GM19467 (cell line): ENCODE measurements at regions not wholly inside any gene's neighbourhood (a gene's known extent, or its start where the extent isn't known, plus 50 kb on each side); places are given as distances from the start of the nearest gene placed in this dataset.
"Not testable (repeated sequence)": the region's sequence is repeated elsewhere in the genome, so short reads cannot be mapped to it uniquely, and the experiment has no call there.

Experiments used
- ATAC-seq: cut with Tn5 transposase; IDR thresholded peaks from one replicate; pipeline ENCODE4 v1.9.1; 2021; ENCODE audit warnings: mild to moderate bottlenecking, moderate library complexity; ENCODE audit not compliant: unreplicated experiment

- ATAC-seq, result not testable (repeated sequence)
Observed at GRCh38 chr2:242097278-242097677, 227.7 kb downstream of the RTP5 start.

- no peak for ATAC-seq
Observed at GRCh38 chr2:242098034-242098433, 228.5 kb downstream of the RTP5 start.

DNA sequence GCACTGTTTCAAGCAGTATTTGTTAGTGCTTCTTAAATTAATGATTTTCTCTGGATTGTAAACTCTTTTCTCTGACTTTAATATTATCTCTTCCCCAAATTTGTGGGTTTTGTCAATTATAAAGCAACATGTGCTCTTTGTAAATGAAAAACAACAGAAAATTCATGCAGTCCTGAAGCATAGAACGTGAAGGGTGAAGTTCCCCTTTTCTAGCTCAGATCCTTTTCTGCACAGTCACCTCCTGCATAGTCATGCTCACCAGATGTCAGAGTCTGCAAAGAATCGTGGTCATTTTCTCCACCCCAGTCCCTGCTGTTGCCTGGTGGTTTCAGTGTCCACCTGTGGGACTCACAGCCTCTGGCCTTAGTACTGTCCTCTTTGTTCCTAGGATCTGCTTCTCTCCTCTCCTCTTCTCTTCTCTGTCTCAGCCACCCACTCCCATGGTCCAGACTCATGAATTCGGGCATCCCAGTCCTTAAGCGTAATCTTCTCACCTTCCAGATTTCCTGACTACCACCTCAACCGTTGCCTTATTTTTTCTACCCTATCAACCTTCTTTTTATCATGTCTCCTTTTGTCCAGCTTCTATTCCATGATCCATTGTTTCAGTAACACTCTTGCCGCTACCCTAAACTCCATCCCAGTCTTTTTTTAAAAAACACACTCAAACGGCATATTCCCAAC lies 229.1 kb downstream of the RTP5 start:
- no peak for ATAC-seq

- ATAC-seq, result not testable (repeated sequence)
Observed at GRCh38 chr2:242103093-242103492, 233.6 kb downstream of the RTP5 start.

DNA sequence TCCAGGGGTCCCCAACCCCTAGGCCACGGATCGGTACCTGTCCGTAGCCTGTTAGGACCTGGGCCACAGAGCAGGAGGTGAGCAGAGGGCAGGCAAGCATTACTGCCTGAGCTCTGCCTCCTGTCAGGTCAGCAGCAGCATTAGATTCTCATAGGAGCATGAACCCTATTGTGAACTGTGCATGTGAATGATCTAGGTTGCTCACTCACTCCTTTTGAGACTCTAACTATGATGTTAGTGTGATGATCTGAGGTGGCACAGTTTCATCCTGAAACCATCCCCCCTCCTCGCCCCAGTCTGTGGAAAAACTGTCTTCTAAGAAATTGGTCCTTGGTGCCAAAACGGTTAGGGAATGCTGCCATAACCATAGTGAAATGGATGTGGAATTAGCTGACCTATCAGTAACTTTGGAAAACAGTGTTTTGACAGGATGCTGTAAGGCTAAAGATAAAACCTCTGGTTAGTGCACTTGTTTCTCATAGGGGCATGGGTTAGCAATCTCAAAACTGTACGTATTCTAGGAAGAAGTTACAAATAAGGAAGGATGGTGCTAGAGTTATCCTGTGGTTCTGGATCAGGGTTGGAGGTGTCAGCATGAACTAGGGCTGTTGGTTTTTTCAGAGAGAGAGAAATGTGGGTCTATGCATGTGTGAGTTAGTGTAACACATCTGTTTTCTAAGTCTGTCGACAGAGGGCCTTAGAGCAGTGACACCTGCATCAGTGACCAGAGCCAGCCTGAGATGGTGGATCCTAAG lies 234.8 kb downstream of the RTP5 start:
- not testable (repeated sequence) for ATAC-seq

DNA sequence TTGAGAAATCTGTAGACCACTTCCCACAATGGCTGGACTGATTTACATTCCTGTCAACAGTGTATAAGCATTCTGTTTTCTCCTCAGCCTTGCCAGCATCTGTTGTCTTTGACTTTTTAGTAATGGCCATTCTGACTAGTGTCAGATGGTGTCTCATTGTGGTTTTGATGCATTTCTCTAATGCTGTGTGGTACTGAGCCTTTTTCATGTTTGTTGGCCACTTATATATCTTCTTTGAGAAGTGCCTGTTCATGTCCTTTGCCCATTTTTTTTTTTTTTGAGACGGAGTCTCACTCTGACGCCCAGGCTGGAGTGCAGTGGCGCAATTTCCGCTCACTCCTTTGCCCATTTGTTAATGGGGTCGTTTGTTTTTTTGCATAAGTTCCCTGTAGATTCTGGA lies 237.5 kb downstream of the RTP5 start:
- ATAC-seq, result not testable (repeated sequence)

GRCh38 chr2:242108797-242109500 lies 239.4 kb downstream of the RTP5 start:
- ATAC-seq, result not testable (repeated sequence)

- not testable (repeated sequence) for ATAC-seq
Observed at GRCh38 chr2:242109819-242110218, 240.3 kb downstream of the RTP5 start.

DNA sequence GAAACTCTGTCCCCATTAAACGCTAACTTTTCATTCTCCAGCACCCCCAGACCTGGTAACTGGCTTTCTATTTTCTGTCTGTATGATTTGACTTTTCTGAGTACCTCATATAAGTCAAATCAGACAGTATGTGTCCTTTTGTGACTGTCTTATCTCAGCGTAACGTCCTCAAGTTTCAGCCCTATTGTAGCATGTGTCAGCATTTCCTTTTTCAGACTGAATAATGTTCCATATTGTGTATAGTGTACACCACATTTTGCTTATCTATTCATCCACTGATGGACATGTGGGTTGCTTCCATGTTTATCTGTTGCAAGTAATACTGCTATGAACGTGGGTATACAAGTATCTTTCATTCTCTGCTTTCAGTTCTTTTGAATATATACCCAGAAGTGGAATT lies 242.4 kb downstream of the RTP5 start:
- ATAC-seq, result not testable (repeated sequence)

- ATAC-seq, result not testable (repeated sequence)
Observed at GRCh38 chr2:242113492-242113891, 244.0 kb downstream of the RTP5 start.

DNA sequence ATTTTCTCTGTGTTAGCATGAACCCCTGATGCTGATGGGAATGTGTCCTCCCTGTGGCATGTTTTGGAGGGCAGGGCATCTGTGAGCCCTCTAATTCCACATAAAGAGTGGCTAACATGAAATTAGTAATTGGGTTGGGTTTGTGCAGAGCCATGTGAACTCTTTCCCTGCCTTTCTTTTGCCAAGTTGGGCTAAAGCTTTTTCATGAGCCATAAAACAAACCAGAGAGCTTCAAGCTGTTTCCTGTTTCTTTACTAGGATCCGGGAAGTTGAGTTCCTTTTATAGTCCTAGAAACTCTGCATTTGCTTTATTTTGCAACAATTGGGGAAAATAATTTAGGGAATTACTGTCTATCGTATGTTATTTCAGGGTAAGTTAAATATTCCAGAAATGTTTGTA lies 247.1 kb downstream of the RTP5 start:
- ATAC-seq, result not testable (repeated sequence)

- ATAC-seq, result not testable (repeated sequence)
Observed at GRCh38 chr2:242117305-242117704, 247.8 kb downstream of the RTP5 start.

DNA sequence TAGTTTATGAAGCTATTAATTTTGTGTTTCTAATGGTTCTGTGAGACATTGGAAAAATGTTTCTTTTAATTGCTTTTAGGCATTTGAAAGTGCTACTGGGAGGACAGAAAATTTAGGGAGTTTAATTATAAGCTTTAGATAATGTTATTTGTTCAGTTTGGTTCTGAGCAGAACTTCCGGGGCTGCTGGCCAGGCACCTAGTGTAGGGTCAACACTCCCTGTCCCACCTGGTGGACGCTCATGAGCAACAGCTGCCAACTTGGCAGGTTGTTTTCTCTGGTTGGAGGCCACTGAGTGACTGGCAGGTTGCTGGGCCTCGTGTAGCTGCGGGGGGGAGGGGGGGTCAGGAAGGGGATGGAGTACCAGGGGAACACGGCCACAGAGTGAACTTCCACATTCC lies 250.2 kb downstream of the RTP5 start:
- not testable (repeated sequence) for ATAC-seq

GRCh38 chr2:242130682-242131081 lies 261.2 kb downstream of the RTP5 start:
- not testable (repeated sequence) for ATAC-seq

DNA sequence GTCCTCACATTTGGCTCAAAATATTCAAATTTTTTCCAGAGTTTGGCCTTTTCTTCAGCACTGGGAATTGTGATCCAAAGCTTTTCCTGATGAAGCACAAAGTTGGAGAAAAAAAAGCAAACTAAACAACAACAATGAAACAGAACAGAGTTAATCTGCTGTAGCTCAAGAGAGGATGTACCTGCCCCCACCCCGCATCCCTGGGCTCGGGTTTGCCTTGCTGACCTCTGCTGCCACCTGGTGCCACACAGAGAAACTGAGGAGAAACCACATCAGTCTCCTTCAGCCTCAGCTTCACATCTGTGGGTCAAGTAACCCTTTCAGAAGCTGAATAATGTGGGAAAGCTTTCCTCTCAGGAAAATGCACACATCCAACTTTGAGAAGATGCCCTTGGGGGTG lies 290.4 kb downstream of the RTP5 start:
- ATAC-seq, result not testable (repeated sequence)

DNA sequence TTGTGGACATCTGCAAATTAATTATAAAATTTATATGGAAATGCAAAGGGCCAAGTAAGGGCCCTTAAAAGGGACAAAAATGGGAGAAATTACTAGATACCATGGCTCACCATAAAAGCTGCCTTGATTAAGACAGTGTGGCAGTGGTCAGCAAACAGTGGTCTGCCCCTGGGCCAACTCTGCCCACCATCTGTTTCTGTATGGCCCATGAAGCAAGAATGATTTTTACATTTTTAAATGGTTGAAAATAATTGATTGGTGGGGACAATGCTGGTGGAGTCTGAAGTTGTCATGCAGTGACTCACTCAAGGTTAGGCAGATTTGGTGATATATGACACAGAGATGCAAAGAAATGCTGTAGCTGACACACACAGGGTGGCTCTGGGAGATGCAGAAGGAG lies 295.6 kb downstream of the RTP5 start:
- not testable (repeated sequence) for ATAC-seq

- ATAC-seq, result not testable (repeated sequence)
Observed at GRCh38 chr2:242171290-242171689, 301.8 kb downstream of the RTP5 start.
